Trophoblast cell (in vitro differentiated cells and primary cell): ENCODE measurements at regions not wholly inside any gene's neighbourhood (a gene's known extent, or its start where the extent isn't known, plus 50 kb on each side); places are given as distances from the start of the nearest gene placed in this dataset.

Source experiments
- DNase-seq, 2 donors: peaks; one replicate each; pipeline ENCODE4 v3.0.0-alpha.2; 2016
- H2AFZ ChIP-seq: 2 replicates; pipeline ENCODE4 v1.6.1; 2013; ENCODE audit warnings: low read length, moderate library complexity, mild to moderate bottlenecking; ENCODE audit not compliant: insufficient read depth, poor library complexity
- H2AK5ac ChIP-seq: 2 replicates; pipeline ENCODE4 v1.6.1; 2013; ENCODE audit warnings: mild to moderate bottlenecking, low read length
- H2BK120ac ChIP-seq: 2 replicates; pipeline ENCODE4 v1.6.1; 2013; ENCODE audit warnings: low read length, mild to moderate bottlenecking, moderate library complexity; ENCODE audit not compliant: insufficient read depth, poor library complexity
- H2BK12ac ChIP-seq: 2 replicates; pipeline ENCODE4 v1.6.1; 2013; ENCODE audit warnings: mild to moderate bottlenecking, low read length, moderate library complexity
- H2BK5ac ChIP-seq: 2 replicates; pipeline ENCODE4 v1.6.1; 2013; ENCODE audit warnings: low read length, low read depth, moderate library complexity, mild to moderate bottlenecking; ENCODE audit not compliant: poor library complexity
- H3K14ac ChIP-seq: 2 replicates; pipeline ENCODE4 v1.6.1; 2013; ENCODE audit warnings: mild to moderate bottlenecking, low read length
- H3K18ac ChIP-seq: 2 replicates; pipeline ENCODE4 v1.6.1; 2013; ENCODE audit warnings: mild to moderate bottlenecking, low read length
- H3K23ac ChIP-seq: 2 replicates; pipeline ENCODE4 v1.6.1; 2013; ENCODE audit warnings: low read length
- H3K27ac ChIP-seq: 2 replicates; pipeline ENCODE4 v1.5.1; 2013; ENCODE audit warnings: low read depth, mild to moderate bottlenecking, inconsistent platforms, low read length, moderate library complexity
- H3K27me3 ChIP-seq: 2 replicates; pipeline ENCODE4 v1.6.1; 2013; ENCODE audit warnings: inconsistent platforms, mild to moderate bottlenecking, low read length, moderate library complexity; ENCODE audit not compliant: insufficient read depth
- H3K36me3 ChIP-seq, 2 experiments: 1 replicate in 1 of 2; 2 replicates in 1 of 2; pipeline ENCODE4 v1.6.1; 2013; ENCODE audit warnings: low read length in 2 of 2, mild to moderate bottlenecking in 2 of 2, moderate library complexity in 1 of 2; ENCODE audit not compliant: insufficient read depth in 2 of 2, control insufficient read depth in 1 of 2
- H3K4ac ChIP-seq: 2 replicates; pipeline ENCODE4 v1.6.1; 2013; ENCODE audit warnings: low read depth, mild to moderate bottlenecking, low read length, moderate library complexity
- H3K4me1 ChIP-seq, 2 experiments: 1 replicate in 1 of 2; 2 replicates in 1 of 2; pipeline ENCODE4 v1.6.1; 2013; ENCODE audit warnings: low read length in 2 of 2, mild to moderate bottlenecking in 2 of 2, moderate library complexity in 1 of 2; ENCODE audit not compliant: insufficient read depth in 2 of 2, control insufficient read depth in 1 of 2
- H3K4me2 ChIP-seq: 2 replicates; pipeline ENCODE4 v1.6.1; 2013; ENCODE audit warnings: inconsistent platforms, mild to moderate bottlenecking, low read length, moderate library complexity
- H3K4me3 ChIP-seq: 2 replicates; pipeline ENCODE4 v1.5.1; 2013; ENCODE audit warnings: mild to moderate bottlenecking, low read depth, low read length, inconsistent platforms
- H3K79me1 ChIP-seq: one replicate; pipeline ENCODE4 v1.6.1; 2013; ENCODE audit warnings: low read length
- H3K79me2 ChIP-seq: 2 replicates; pipeline ENCODE4 v1.6.1; 2013; ENCODE audit warnings: low read length, mild to moderate bottlenecking; ENCODE audit not compliant: control insufficient read depth, insufficient read depth, poor library complexity
- H3K9ac ChIP-seq: 2 replicates; pipeline ENCODE4 v1.6.1; 2013; ENCODE audit warnings: mild to moderate bottlenecking, low read length
- H3K9me3 ChIP-seq: 2 replicates; pipeline ENCODE4 v1.6.1; 2013; ENCODE audit warnings: low read depth, mild to moderate bottlenecking, control low read depth, inconsistent platforms, low read length; ENCODE audit not compliant: insufficient read depth
- H4K12ac ChIP-seq: 2 replicates; pipeline ENCODE4 v1.6.1; 2013; ENCODE audit warnings: low read depth, mild to moderate bottlenecking, low read length, moderate library complexity
- H4K8ac ChIP-seq: 2 replicates; pipeline ENCODE4 v1.6.1; 2013; ENCODE audit warnings: low read depth, mild to moderate bottlenecking, low read length, moderate library complexity
- H4K91ac ChIP-seq: one replicate; pipeline ENCODE4 v1.6.1; 2013; ENCODE audit warnings: low read depth, mild to moderate bottlenecking, low read length, moderate library complexity
- WGBS: extraction: QIAGEN DNeasy Blood & Tissue Kit; methylation state at CpG from one replicate; pipeline ENCODE4 v1.1.7; 2013; ENCODE audit warnings: missing lambda C conversion rate; ENCODE audit not compliant: insufficient read length, insufficient coverage; ENCODE audit errors: extremely low coverage; 5-methylcytosine and 5-hydroxymethylcytosine counted together

DNA sequence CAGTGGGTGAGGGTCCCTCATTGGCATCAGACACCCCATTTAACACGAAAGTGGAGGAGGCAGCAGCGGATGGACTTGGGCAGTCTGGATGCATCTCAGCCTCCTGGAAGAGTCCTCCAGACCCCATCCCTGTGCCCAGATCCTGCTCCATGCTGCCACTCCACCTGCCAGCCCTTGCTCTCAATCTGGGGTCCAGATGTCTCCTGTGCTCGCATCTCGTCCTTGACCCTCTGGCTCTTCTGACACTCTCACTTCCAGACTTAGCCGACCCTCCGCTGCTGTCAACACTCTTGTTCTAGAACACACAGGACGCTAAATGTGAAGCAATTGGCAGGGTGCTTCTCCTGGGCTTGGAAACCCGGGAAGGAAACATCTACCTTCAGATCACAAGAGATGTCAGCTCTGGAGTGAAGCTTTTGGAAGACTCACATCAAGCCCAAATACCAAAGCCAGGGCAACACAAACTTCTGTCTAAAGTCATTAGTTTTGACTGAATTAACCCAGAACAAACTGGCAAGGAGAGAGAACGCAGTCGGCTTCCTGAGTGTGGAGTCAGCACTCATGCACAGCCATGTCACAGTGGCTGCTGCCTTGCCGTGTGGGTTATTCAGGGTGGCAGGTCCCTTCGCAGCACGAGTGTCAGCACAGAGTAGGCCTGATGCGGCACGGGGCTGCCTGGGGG lies 379.1 kb downstream of the TCERG1L start:
- peaks cover 14% of the 10 kb centered on the region for H3K79me2 ChIP-seq
- H3K18ac ChIP-seq = peak overlapping the region; percentile 31
- H4K8ac ChIP-seq = no peak overlapping the region
- no peak overlapping the region for H3K23ac ChIP-seq
- peaks cover 2% of the 10 kb centered on the region for H3K9me3 ChIP-seq
- no peak overlapping the region for H3K4me3 ChIP-seq
- H3K79me1 ChIP-seq = peaks cover 43% of the 10 kb centered on the region
- no peak overlapping the region for H3K4ac ChIP-seq
- peaks cover 35 to 40% of the 10 kb centered on the region in 2 experiments for H3K4me1 ChIP-seq
- peak overlapping the region; percentile 59 for H3K14ac ChIP-seq
- H2AK5ac ChIP-seq = peak overlapping the region; percentile 57
- peak overlapping the region; percentile 98 for H4K91ac ChIP-seq
- H2BK120ac ChIP-seq = peak overlapping the region; percentile 52
- no peaks in the 10 kb centered on the region for H3K27me3 ChIP-seq
- H3K9ac ChIP-seq = no peak overlapping the region
- no peak for DNase-seq
- no peak overlapping the region for H2AFZ ChIP-seq
- no peak overlapping the region for H2BK5ac ChIP-seq
- no CpG with 5 or more reads among the region's 15 CpGs for WGBS
- H2BK12ac ChIP-seq = peak overlapping the region; percentile 94
- no peaks in the 10 kb centered on the region for H3K36me3 ChIP-seq
- no peak overlapping the region for H3K27ac ChIP-seq
- no peak overlapping the region for H4K12ac ChIP-seq
- no peak overlapping the region for H3K4me2 ChIP-seq

DNA sequence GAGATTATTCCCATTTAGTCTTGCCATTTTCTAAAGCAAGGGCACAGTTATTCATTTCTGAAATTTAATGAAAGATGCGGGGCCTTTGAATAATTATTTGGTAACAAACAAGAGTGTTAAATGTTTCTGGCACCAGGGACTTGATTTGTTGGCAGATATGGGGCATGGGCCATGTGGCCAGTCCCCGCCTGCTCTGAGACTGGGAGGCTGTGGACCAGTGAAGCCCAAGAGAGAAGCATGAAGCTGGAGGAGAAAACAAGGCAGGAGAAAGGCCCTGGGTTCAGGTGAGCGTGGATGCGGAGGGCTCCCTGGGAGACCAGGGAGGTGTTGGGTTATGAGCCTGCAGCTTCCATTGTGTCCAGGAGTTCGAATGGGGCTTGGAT lies 378.5 kb downstream of the TCERG1L start:
- peak overlapping the region; percentile 95 for H3K27ac ChIP-seq
- no CpG with 5 or more reads among the region's 5 CpGs for WGBS
- peaks cover 2% of the 10 kb centered on the region for H3K9me3 ChIP-seq

DNA sequence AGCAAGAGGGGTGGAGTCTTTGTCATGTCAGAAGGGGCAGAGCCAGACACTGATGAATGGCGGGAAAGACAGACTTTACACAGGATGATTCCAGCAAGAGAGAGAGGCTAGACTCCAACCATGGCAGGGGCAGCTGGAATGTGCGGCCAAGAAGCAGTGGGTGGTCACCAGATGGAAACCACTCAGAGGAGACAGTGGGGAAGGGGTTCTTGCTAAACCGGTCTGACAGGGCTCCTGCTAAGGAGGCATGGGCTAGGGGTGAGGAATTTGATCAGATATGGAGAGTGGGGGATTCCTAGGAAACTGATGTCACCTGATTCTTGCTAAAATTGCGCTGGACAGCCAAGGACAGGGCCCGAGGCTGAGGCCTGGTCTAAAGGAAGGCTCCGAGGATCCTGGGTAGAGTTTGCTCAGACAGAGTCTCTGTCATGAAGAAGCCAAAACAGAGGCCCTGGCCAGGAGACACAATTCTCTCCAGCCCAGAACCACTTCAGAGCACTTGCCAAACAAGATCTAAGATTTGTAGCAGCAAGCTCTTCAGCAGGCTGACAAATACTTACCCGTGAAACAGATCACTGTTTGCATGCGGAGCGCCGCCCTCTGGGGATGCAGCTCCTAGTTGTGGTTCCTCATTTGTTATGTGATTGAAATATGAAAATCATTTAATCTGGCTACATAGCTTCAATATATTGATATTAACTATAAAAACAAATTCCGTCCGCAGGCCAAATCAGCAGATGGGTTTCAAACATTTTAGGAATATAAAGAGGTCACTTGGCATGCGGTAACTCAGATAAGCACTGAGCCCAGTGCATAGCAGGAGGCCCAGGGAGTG lies 377.0 kb downstream of the TCERG1L start:
- peaks cover 2% of the 10 kb centered on the region for H3K9me3 ChIP-seq
- H2BK12ac ChIP-seq = peak overlapping the region; percentile 67
- H3K23ac ChIP-seq = no peak overlapping the region
- H2AK5ac ChIP-seq = peak overlapping the region; percentile 26
- no CpG with 5 or more reads among the region's 13 CpGs for WGBS
- H2BK5ac ChIP-seq = peak overlapping the region; percentile 92
- peak overlapping the region; percentile 48 for H3K4ac ChIP-seq
- peak overlapping the region; percentile 93 for H2BK120ac ChIP-seq
- peak overlapping the region; percentile 51 for H4K8ac ChIP-seq
- H3K14ac ChIP-seq = peak overlapping the region; percentile 71
- H3K4me1 ChIP-seq = peaks cover 38 to 47% of the 10 kb centered on the region in 2 experiments
- peaks cover 15% of the 10 kb centered on the region for H3K79me2 ChIP-seq
- peak; percentile 55 to 79 for DNase-seq
- H3K9ac ChIP-seq = no peak overlapping the region
- no peak overlapping the region for H3K4me3 ChIP-seq
- H3K4me2 ChIP-seq = no peak overlapping the region
- no peaks in the 10 kb centered on the region for H3K27me3 ChIP-seq
- H3K36me3 ChIP-seq = no peaks in the 10 kb centered on the region
- peak overlapping the region; percentile 95 for H3K27ac ChIP-seq
- peak overlapping the region; percentile 79 for H3K18ac ChIP-seq
- H4K12ac ChIP-seq = peak overlapping the region; percentile 46
- H3K79me1 ChIP-seq = peaks cover 58% of the 10 kb centered on the region
- H2AFZ ChIP-seq = no peak overlapping the region
- H4K91ac ChIP-seq = peak overlapping the region; percentile 98

More for the DNA sequence above, 378.5 kb downstream of the TCERG1L start:
- Histone ChIP-seq H3K9ac (no peak overlapping the region), H4K8ac (peak overlapping the region; percentile 71), H3K79me2 (peaks cover 14% of the 10 kb centered on the region), H3K4me2 (no peak overlapping the region), H2AFZ (peak overlapping the region; percentile 19), H3K4me1 (peaks cover 40 to 44% of the 10 kb centered on the region in 2 experiments), H2BK5ac (peak overlapping the region; percentile 92), H3K23ac (no peak overlapping the region), H3K18ac (peak overlapping the region; percentile 83), H2BK120ac (peak overlapping the region; percentile 85), H3K4me3 (no peak overlapping the region), H3K36me3 (no peaks in the 10 kb centered on the region), H3K4ac (peak overlapping the region; percentile 53), H3K79me1 (peaks cover 48% of the 10 kb centered on the region), H3K14ac (peak overlapping the region; percentile 84), H2BK12ac (peak overlapping the region; percentile 94), H2AK5ac (peak overlapping the region; percentile 94), H4K91ac (peak overlapping the region; percentile 98), H3K27me3 (no peaks in the 10 kb centered on the region), H4K12ac (no peak overlapping the region)
- no peak for DNase-seq

DNA sequence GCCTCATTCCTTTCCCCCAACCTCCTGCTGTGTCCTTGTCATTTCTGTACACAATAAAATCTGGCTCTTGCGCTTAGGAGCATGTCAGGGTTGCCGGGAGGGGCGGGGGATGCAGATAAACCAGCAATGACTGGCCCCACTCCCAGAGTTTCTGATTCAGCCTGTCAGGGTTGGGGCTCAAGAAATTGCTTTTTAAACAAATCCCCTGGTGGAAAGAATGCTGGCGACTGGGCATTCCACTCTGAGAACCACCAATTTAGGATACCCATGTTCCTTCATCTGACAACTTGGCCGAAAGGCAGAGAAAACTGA lies 376.4 kb downstream of the TCERG1L start:
- WGBS = no CpG with 5 or more reads among the region's 5 CpGs
- Histone ChIP-seq H2BK120ac (peak overlapping the region; percentile 93), H3K79me1 (peaks cover 59% of the 10 kb centered on the region), H2BK5ac (peak overlapping the region; percentile 91), H3K27me3 (no peaks in the 10 kb centered on the region), H3K14ac (peak overlapping the region; percentile 71), H3K79me2 (peaks cover 15% of the 10 kb centered on the region), H3K23ac (no peak overlapping the region), H3K4ac (peak overlapping the region; percentile 48), H4K8ac (peak overlapping the region; percentile 51), H2BK12ac (peak overlapping the region; percentile 67), H4K91ac (peak overlapping the region; percentile 93), H3K9ac (no peak overlapping the region), H3K27ac (peak overlapping the region; percentile 94), H3K9me3 (peaks cover 2% of the 10 kb centered on the region), H3K4me3 (no peak overlapping the region), H3K4me1 (peaks cover 34 to 41% of the 10 kb centered on the region in 2 experiments), H3K36me3 (no peaks in the 10 kb centered on the region), H2AK5ac (peak overlapping the region; percentile 48), H3K4me2 (no peak overlapping the region), H4K12ac (peak overlapping the region; percentile 46), H2AFZ (peak overlapping the region; percentile 30), H3K18ac (peak overlapping the region; percentile 79)
- DNase-seq = peak; percentile 26 to 42
